ENCODE measurements at regions not wholly inside any gene's neighbourhood (a gene's known extent, or its start where the extent isn't known, plus 50 kb on each side); places are given as distances from the start of the nearest gene placed in this dataset.

DNA sequence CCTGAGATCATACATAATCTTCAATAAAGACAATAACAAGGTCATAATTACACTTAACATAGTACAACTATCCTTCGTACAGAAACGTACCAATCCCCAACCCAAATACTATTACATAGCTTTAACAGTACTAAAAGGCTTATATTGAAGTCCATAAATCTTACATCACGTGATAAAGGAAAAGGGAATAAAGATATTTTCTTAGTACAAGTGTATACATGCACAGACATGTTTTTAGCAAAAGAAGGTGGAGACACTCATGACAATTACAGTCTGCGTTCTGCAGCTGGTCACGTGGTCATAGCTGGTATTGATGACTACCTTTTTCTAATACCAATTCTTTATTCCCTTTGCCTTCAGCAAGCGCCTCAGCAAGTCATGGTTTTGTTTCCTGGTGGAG is 464.5 kb upstream of the SLITRK5 start:
- ATAC-seq (no peak), DNase-seq (no peak)
- H3K4me3 ChIP-seq = no peak overlapping the region
- H3K27ac ChIP-seq = no peak overlapping the region
- no peaks in the 10 kb centered on the region for H3K4me1 ChIP-seq
- intact Hi-C loops (cut with DNase I; ENCODE audit: low total_unique reads) = no loop called here
- in situ Hi-C loops (cut with MboI; ENCODE audit: low sequenced_read_pairs in 4 of 4) = no loop called here
- no peaks in the 10 kb centered on the region for H3K27me3 ChIP-seq
- no peaks in the 10 kb centered on the region for H3K9me3 ChIP-seq
- TF ChIP-seq, protein P1, sequence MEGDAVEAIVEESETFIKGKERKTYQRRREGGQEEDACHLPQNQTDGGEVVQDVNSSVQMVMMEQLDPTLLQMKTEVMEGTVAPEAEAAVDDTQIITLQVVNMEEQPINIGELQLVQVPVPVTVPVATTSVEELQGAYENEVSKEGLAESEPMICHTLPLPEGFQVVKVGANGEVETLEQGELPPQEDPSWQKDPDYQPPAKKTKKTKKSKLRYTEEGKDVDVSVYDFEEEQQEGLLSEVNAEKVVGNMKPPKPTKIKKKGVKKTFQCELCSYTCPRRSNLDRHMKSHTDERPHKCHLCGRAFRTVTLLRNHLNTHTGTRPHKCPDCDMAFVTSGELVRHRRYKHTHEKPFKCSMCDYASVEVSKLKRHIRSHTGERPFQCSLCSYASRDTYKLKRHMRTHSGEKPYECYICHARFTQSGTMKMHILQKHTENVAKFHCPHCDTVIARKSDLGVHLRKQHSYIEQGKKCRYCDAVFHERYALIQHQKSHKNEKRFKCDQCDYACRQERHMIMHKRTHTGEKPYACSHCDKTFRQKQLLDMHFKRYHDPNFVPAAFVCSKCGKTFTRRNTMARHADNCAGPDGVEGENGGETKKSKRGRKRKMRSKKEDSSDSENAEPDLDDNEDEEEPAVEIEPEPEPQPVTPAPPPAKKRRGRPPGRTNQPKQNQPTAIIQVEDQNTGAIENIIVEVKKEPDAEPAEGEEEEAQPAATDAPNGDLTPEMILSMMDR (IDR thresholded peaks at IDR 0.05 in 4 of 5, conservative IDR thresholded peaks at IDR 0.05 in 1 of 5) = no peak
- TF ChIP-seq POLR2A (IDR thresholded peaks at IDR 0.05) = no peak
- no peaks in the 10 kb centered on the region for H3K36me3 ChIP-seq

DNA sequence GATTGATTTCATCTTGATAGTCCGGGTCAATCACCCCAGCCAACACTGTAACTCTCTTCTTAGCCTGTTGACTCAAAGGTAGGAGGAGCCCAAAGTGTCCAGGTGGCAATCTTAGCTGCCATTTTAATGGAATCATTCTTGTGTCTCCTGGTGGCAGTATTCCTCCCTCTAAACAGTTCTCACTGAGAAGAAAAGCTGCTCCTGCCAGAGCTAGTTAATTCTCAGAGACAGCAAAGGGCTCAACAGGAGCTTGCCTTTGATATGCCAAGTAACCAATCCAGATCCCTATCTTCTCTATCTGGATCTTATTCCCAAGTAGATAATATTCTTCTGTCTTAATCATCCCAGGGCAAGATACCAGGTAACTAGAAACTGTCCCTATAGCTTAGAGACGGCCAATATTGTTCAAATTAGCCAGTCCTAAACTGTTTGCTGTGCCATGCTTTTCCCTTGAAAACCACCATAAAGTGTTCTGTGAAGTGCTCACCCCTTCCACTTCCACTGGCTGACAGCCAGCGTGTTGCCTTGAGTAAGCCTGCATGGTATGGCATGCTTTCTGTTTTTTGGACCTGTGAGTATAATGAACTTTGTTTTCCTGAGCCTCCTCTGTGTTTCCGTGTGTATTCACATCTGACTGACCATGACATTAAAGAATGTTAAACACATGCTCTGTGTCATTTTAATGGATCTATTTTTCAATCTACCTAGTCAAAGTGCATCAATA is 463.7 kb upstream of the SLITRK5 start:
- Histone ChIP-seq H3K4me1 (no peaks in the 10 kb centered on the region), H3K9me3 (no peaks in the 10 kb centered on the region), H3K4me3 (no peak overlapping the region), H3K27me3 (no peaks in the 10 kb centered on the region), H3K27ac (no peak overlapping the region), H3K36me3 (no peaks in the 10 kb centered on the region)
- DNase-seq = no peak
- intact Hi-C loops (cut with DNase I; ENCODE audit: low total_unique reads) (no loop called here), in situ Hi-C loops (cut with MboI; ENCODE audit: low sequenced_read_pairs in 4 of 4) (no loop called here)
- no peak for ATAC-seq
- TF ChIP-seq POLR2A (IDR thresholded peaks at IDR 0.05) = no peak
- TF ChIP-seq, protein P1 (IDR thresholded peaks at IDR 0.05 in 4 of 5, conservative IDR thresholded peaks at IDR 0.05 in 1 of 5) = no peak

DNA sequence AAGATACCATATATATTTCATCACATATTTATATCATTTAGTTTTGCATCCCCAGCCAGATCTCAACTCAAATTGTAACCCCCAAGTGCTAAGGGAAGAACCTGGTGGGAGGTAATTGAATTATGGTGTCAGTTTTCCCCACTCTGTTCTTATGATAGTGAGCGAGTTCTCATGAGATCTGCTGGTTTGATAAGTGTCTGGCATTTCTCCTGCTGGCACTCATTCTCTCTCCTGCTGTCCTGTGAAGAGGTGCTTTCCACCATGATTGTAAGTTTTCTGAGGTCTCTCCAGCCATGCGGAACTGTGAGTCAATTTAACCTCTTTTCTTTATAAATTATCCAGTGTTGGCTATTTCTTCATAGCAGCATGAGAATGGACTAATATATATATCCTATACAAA is 462.5 kb upstream of the SLITRK5 start:
- no peak for DNase-seq
- in situ Hi-C loops (cut with MboI; ENCODE audit: low sequenced_read_pairs in 4 of 4) = no loop called here
- Histone ChIP-seq H3K9me3 (no peaks in the 10 kb centered on the region), H3K36me3 (no peaks in the 10 kb centered on the region), H3K27ac (no peak overlapping the region), H3K4me1 (no peaks in the 10 kb centered on the region), H3K27me3 (no peaks in the 10 kb centered on the region), H3K4me3 (no peak overlapping the region)
- ATAC-seq = no peak
- intact Hi-C loops (cut with DNase I; ENCODE audit: low total_unique reads) = no loop called here
- TF ChIP-seq, protein P1 (IDR thresholded peaks at IDR 0.05 in 4 of 5, conservative IDR thresholded peaks at IDR 0.05 in 1 of 5) = no peak
- TF ChIP-seq POLR2A (IDR thresholded peaks at IDR 0.05) = no peak

DNA sequence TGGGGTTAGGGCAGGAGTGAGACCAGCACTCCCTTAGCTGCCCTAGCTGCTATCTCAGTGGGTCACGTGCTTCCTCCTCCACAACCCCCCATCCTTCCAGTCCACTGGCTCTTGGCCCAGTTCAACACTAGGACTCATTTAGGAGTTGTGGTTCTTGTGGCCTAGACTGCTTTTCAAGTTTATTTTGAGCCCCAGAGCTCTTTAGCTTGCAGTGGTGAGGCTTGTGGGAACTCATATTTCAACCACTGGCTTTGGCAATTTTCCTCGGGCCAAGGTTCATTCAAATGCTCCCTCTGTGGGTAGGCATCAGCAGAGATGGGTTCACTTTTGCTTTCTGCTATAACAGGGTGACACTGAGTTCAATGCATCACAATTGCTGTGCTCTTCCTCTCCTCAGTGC is 436.2 kb upstream of the SLITRK5 start:
- no peaks in the 10 kb centered on the region for H3K36me3 ChIP-seq
- in situ Hi-C loops (cut with MboI; ENCODE audit: low sequenced_read_pairs in 4 of 4) (no loop called here), intact Hi-C loops (cut with DNase I; ENCODE audit: low total_unique reads) (no loop called here)
- H3K27ac ChIP-seq = no peak overlapping the region
- no peaks in the 10 kb centered on the region for H3K9me3 ChIP-seq
- H3K4me1 ChIP-seq = no peaks in the 10 kb centered on the region
- H3K27me3 ChIP-seq = no peaks in the 10 kb centered on the region
- no peak for ATAC-seq
- DNase-seq = no peak
- TF ChIP-seq, protein P1 (IDR thresholded peaks at IDR 0.05 in 4 of 5, conservative IDR thresholded peaks at IDR 0.05 in 1 of 5) = no peak
- TF ChIP-seq POLR2A (IDR thresholded peaks at IDR 0.05) = no peak
- H3K4me3 ChIP-seq = no peak overlapping the region

DNA sequence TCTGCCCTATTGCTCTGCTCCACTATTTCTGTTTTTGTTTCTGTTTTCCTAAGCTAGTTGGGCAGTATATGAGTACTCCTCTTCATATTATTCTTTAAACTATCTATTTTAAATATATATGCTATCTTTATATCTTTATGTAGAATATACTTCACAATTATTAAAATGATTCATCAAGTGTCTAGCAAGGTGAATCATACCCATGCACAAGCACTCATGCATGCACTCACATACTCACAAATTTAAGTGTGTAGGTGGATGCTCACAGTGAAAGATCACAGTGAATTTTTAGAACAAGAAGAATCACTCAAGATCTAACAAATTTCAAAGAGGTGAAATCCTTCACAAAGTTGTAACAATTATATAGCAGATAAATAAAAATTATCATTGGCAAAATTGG is 435.6 kb upstream of the SLITRK5 start:
- Histone ChIP-seq H3K27me3 (no peaks in the 10 kb centered on the region), H3K36me3 (no peaks in the 10 kb centered on the region), H3K4me3 (no peak overlapping the region), H3K27ac (no peak overlapping the region), H3K9me3 (no peaks in the 10 kb centered on the region), H3K4me1 (no peaks in the 10 kb centered on the region)
- in situ Hi-C loops (cut with MboI; ENCODE audit: low sequenced_read_pairs in 4 of 4) = no loop called here
- DNase-seq = no peak
- TF ChIP-seq, protein P1 (IDR thresholded peaks at IDR 0.05 in 4 of 5, conservative IDR thresholded peaks at IDR 0.05 in 1 of 5) = no peak
- intact Hi-C loops (cut with DNase I; ENCODE audit: low total_unique reads) = no loop called here
- ATAC-seq = no peak

All from gastrocnemius medialis (tissue), 4 donors.